Esophagus squamous epithelium (tissue), 5 donors: ENCODE measurements at regions not wholly inside any gene's neighbourhood (a gene's known extent, or its start where the extent isn't known, plus 50 kb on each side); places are given as distances from the start of the nearest gene placed in this dataset.

ENCODE experiments used
- DNase-seq: peaks from one replicate; lab custom pipeline; 2025; lab: John Stamatoyannopoulos, UW
- H3K27ac ChIP-seq, 4 donors: fragments of 200-600 bp; sonication (generic); one replicate each; pipeline ENCODE4 v1.5.1; 2016 to 2019; ENCODE audit warnings: mild to moderate bottlenecking in 1 of 4
- H3K27me3 ChIP-seq, 4 donors: fragments of 200-600 bp; sonication (generic); 1 replicate in 3 of 4; 2 replicates in 1 of 4; pipeline versions ENCODE4 v1.5.1 to v1.6.0; 2017 to 2021; ENCODE audit warnings: antibody characterized with exemption in 1 of 4
- H3K36me3 ChIP-seq, 3 donors: fragments of 200-600 bp; sonication (generic); one replicate each; pipeline ENCODE4 v1.5.1; 2016 to 2019
- H3K4me1 ChIP-seq, 3 donors: fragments of 200-600 bp; sonication (generic); one replicate each; pipeline ENCODE4 v1.5.1; 2017 to 2019
- H3K4me3 ChIP-seq, 4 donors: fragments of 200-600 bp; sonication (generic); 1 replicate in 3 of 4; 2 replicates in 1 of 4; pipeline ENCODE4 v1.5.1; 2016 to 2019; ENCODE audit warnings: mild to moderate bottlenecking in 2 of 4, moderate library complexity in 1 of 4
- H3K9me3 ChIP-seq, 3 donors: fragments of 200-600 bp; sonication (generic); one replicate each; pipeline ENCODE4 v1.5.1; 2016 to 2019
- POLR2A ChIP-seq, 4 donors: fragments of 450-650 bp; IDR thresholded peaks; one replicate each; pipeline ENCODE4 v1.6.1; 2017; ENCODE audit warnings: antibody characterized with exemption in 4 of 4, mild to moderate bottlenecking in 4 of 4, moderate library complexity in 3 of 4
- WGBS, 2 donors: methylation state at CpG; one replicate each; pipeline ENCODE4 v1.1.5; 2018; 5-methylcytosine and 5-hydroxymethylcytosine counted together
- intact Hi-C: fragments of 100-400 bp; cut with DNase I; formaldehyde crosslinking; loops from one replicate; pipeline ENCODE4 v1.15.0; 2022
- TF ChIP-seq, protein P1 (sequence below), 6 experiments: fragments of 450-650 bp in 4 of 6; fragments of 200-600 bp in 2 of 6; sonication (generic) in 2 of 6; IDR thresholded peaks; one replicate each; pipeline ENCODE4 v1.5.1; 2016 to 2019; ENCODE audit warnings: antibody characterized with exemption in 6 of 6, mild to moderate bottlenecking in 4 of 6, moderate library complexity in 4 of 6
- donor health status: DM: yes; HTN: yes; CAD: no.

DNA sequence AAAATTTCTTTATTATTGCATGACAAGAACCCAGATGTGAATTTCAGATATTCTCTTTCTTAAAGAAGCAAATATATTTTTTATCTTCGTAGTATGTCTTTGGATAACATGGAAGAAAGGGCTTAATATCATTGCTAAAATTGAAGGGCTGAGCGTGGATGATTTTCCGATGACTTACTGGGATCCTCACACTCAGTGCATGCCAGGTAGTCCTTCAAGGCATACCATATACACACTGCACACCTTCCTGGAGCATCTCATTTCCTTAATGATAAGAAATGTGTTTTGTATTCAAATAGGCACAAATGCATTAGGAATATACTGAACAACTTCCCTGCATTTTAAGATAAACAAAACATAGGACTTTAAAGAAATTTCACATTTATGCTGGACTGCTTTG, 193.9 kb upstream of the MAP3K7 start:
- Histone ChIP-seq H3K9me3 (no peaks in the 10 kb centered on the region), H3K36me3 (no peaks in the 10 kb centered on the region), H3K4me3 (no peak overlapping the region), H3K27me3 (no peaks in the 10 kb centered on the region), H3K27ac (no peak overlapping the region), H3K4me1 (no peaks in the 10 kb centered on the region)
- intact Hi-C loops: no loop called here
- no peak for DNase-seq
- no peak for TF ChIP-seq POLR2A (IDR thresholded peaks at IDR 0.05)
- TF ChIP-seq, protein P1, sequence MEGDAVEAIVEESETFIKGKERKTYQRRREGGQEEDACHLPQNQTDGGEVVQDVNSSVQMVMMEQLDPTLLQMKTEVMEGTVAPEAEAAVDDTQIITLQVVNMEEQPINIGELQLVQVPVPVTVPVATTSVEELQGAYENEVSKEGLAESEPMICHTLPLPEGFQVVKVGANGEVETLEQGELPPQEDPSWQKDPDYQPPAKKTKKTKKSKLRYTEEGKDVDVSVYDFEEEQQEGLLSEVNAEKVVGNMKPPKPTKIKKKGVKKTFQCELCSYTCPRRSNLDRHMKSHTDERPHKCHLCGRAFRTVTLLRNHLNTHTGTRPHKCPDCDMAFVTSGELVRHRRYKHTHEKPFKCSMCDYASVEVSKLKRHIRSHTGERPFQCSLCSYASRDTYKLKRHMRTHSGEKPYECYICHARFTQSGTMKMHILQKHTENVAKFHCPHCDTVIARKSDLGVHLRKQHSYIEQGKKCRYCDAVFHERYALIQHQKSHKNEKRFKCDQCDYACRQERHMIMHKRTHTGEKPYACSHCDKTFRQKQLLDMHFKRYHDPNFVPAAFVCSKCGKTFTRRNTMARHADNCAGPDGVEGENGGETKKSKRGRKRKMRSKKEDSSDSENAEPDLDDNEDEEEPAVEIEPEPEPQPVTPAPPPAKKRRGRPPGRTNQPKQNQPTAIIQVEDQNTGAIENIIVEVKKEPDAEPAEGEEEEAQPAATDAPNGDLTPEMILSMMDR (IDR thresholded peaks at IDR 0.05): no peak
- WGBS, 2 donors: 86 to 87% methylated on average over 3 of the region's 3 CpGs

DNA sequence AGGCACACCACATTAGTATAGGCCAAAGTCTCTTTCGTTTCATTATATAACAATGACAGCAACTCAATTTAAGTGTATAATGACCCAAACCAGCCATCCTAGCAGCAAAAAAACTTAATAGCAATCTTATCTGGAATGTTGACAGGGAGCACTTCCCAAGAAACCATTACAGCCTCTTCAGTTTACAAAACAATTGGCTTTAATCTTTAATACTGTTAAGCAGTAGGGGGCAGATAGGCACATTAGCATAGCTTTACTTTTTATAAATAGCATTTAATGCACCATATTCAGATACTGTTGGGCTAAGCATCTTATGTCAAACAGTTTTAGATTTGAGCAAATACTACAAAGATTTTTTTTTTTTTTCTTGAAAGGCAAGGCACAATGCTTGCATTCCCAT, 193.3 kb upstream of the MAP3K7 start:
- Histone ChIP-seq H3K4me3 (no peak overlapping the region), H3K4me1 (no peaks in the 10 kb centered on the region), H3K36me3 (no peaks in the 10 kb centered on the region), H3K9me3 (no peaks in the 10 kb centered on the region), H3K27me3 (no peaks in the 10 kb centered on the region), H3K27ac (no peak overlapping the region)
- intact Hi-C loops: no loop called here
- TF ChIP-seq, protein P1 (IDR thresholded peaks at IDR 0.05): no peak
- no peak for TF ChIP-seq POLR2A (IDR thresholded peaks at IDR 0.05)
- DNase-seq: no peak
- 79 to 80% methylated on average over 1 of the region's 1 CpG for WGBS, 2 donors

DNA sequence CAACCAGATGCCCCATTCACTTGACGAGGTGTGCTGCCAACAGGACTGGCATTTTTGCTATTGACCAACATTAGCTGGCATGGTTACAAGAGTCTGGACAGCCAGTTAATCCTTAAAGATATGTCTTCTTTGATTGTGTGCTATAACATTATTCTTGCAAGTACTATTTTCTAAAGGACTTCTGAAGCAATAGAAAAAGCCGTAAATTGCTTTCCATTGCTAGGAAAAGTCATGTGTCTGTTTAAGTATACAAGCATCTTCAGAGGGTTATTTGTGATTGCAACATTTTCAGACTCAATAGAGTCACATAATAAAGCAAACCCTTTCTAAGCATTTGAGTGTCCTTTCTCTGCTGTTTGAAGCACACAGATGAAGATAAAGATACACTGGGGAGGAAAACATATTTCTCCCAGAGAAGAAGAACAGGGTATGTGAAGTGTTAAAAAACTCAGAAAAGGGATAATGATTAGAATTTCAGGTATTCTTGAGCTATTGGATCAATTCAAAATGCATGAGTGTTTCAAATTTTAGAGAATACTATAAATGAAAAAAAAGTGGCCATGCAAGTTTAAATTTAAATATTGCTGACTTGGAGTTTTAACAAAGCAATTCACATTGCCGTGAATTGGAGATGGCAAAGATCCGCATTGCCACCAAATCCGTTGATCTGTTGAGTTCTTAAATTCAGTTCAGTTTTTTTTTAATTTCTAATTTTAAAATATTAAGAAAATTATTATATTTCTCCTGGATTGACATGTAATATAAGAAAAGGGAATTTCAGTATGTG, 191.7 kb upstream of the MAP3K7 start:
- Histone ChIP-seq H3K27me3 (no peaks in the 10 kb centered on the region), H3K36me3 (no peaks in the 10 kb centered on the region), H3K9me3 (no peaks in the 10 kb centered on the region), H3K27ac (no peak overlapping the region), H3K4me1 (no peaks in the 10 kb centered on the region), H3K4me3 (no peak overlapping the region)
- no peak for DNase-seq
- no peak for TF ChIP-seq POLR2A (IDR thresholded peaks at IDR 0.05)
- TF ChIP-seq, protein P1 (IDR thresholded peaks at IDR 0.05): no peak
- 79 to 81% methylated on average over 5 of the region's 5 CpGs for WGBS, 2 donors
- intact Hi-C loops: no loop called here

DNA sequence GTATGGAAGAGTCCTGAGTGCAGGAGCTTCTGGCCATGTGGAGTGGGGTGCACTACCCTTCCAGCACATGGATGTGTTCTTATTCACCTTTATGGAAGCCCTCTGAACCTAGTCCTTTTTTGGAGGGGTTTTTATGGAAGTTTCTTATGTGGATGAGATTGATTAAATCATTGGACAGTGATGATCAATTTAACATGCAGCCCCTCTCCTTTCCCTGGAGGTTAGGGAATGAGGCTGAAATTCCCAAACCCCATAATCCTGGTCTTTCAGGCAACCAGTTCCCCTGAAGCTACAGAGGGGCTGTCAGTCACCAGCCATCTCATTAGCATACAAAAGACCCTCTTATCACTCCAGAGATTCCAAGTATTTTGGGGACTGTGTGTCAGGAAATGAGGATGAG, 183.9 kb upstream of the MAP3K7 start:
- TF ChIP-seq, protein P1 (IDR thresholded peaks at IDR 0.05): no peak
- TF ChIP-seq POLR2A (IDR thresholded peaks at IDR 0.05): no peak
- intact Hi-C loops: no loop called here
- Histone ChIP-seq H3K9me3 (no peaks in the 10 kb centered on the region), H3K36me3 (no peaks in the 10 kb centered on the region), H3K27ac (no peak overlapping the region), H3K4me3 (no peak overlapping the region), H3K4me1 (no peaks in the 10 kb centered on the region), H3K27me3 (no peaks in the 10 kb centered on the region)
- DNase-seq: no peak

DNA sequence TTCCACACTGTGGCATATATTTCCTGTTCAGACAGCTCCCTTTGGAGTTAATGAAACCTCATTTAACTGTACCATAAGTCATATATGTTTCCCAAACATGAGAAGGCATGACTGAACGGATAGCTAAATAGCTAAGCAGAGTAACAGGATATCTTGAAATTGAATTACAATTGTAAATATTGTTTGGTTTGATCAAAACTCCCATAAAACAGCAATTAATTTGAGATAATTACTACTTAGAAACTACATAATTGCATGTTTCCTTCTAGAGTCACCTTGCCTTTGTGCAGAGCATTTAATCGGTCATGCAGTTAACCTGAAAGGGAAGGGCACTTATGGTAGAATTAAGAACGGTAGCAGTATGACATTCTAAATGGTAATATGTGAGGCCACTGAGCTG, 179.0 kb upstream of the MAP3K7 start:
- no peaks in the 10 kb centered on the region for H3K36me3 ChIP-seq
- no peaks in the 10 kb centered on the region for H3K9me3 ChIP-seq
- no peak overlapping the region for H3K27ac ChIP-seq
- no peaks in the 10 kb centered on the region for H3K27me3 ChIP-seq
- DNase-seq: no peak
- intact Hi-C loops: no loop called here
- TF ChIP-seq POLR2A (IDR thresholded peaks at IDR 0.05): no peak
- TF ChIP-seq, protein P1 (IDR thresholded peaks at IDR 0.05): no peak
- no peak overlapping the region for H3K4me3 ChIP-seq
- no peaks in the 10 kb centered on the region for H3K4me1 ChIP-seq
- 70 to 76% methylated on average over 3 of the region's 3 CpGs for WGBS, 2 donors
